ENCODE measurements at regions not wholly inside any gene's neighbourhood (a gene's known extent, or its start where the extent isn't known, plus 50 kb on each side); places are given as distances from the start of the nearest gene placed in this dataset.

- H3K27ac ChIP-seq (ENCODE audit: low read length in 2 of 2) = no peak overlapping the region
- H4K20me1 ChIP-seq (ENCODE audit: control insufficient read depth, insufficient read depth, low read length, poor library complexity, severe bottlenecking) = no peaks in the 10 kb centered on the region
- no peaks in the 10 kb centered on the region for H3K4me1 ChIP-seq (ENCODE audit: control insufficient read depth in 2 of 2, insufficient read depth in 2 of 2, low read length in 2 of 2)
- H3K9ac ChIP-seq (ENCODE audit: low read length) = no peak overlapping the region
- ATAC-seq (ENCODE audit: low read depth) (no peak), DNase-seq (no peak)
- intact Hi-C loops (cut with micrococcal nuclease) = no loop called here
- no CpG with 5 or more reads among the region's 1 CpG for WGBS (ENCODE audit: insufficient coverage)
- H3K36me3 ChIP-seq (replicated peaks in 1 of 2; ENCODE audit: control extremely low read depth in 1 of 2, control insufficient read depth in 1 of 2, extremely low read depth in 1 of 2, insufficient read depth in 2 of 2, low read length in 1 of 2) = no peaks in the 10 kb centered on the region
- no peak overlapping the region for H3K4me2 ChIP-seq (replicated peaks; ENCODE audit: low read depth, low read length, poor library complexity, severe bottlenecking)
- no peak for TF ChIP-seq CTCF (IDR thresholded peaks at IDR 0.05)
- TF ChIP-seq EZH2 (IDR thresholded peaks at IDR 0.05; ENCODE audit: borderline replicate concordance, insufficient read depth, low read depth, low read length, poor library complexity, severe bottlenecking) = no peak
- no peaks in the 10 kb centered on the region for H3K27me3 ChIP-seq (replicated peaks in 1 of 4; ENCODE audit: control extremely low read depth in 1 of 4, control insufficient read depth in 3 of 4, insufficient read depth in 4 of 4, low read length in 3 of 4)
- POLR2A ChIA-PET = no interaction called here
- H2AFZ ChIP-seq (ENCODE audit: insufficient read depth, low read depth, low read length, poor library complexity, severe bottlenecking) = no peak overlapping the region
- no peaks in the 10 kb centered on the region for H3K4me1 Mint-ChIP-seq
- peaks cover 10% of the 10 kb centered on the region for H3K27me3 Mint-ChIP-seq
- no peaks in the 10 kb centered on the region for H3K79me2 ChIP-seq (ENCODE audit: control insufficient read depth, insufficient read depth, low read length)
- no peak overlapping the region for H3K27ac Mint-ChIP-seq
- no peak overlapping the region for H3K4me3 ChIP-seq (ENCODE audit: control extremely low read depth in 1 of 5, extremely low read depth in 1 of 5, insufficient read depth in 1 of 5, low read depth in 2 of 5, low read length in 4 of 5)
- H3K4me3 Mint-ChIP-seq = no peak overlapping the region
- no peaks in the 10 kb centered on the region for H3K9me3 ChIP-seq (ENCODE audit: control extremely low read depth in 1 of 3, control insufficient read depth in 2 of 3, insufficient read depth in 1 of 3, low read length in 2 of 3)
- H3K9me3 Mint-ChIP-seq (ENCODE audit: insufficient read depth) = no peaks in the 10 kb centered on the region
- CTCF ChIA-PET = no interaction called here
Observed at GRCh38 chr17:65395924-65396323, 165.5 kb downstream of the AXIN2 start.

- 57% methylated on average over 1 of the region's 3 CpGs for WGBS (ENCODE audit: insufficient coverage)
- no peaks in the 10 kb centered on the region for H3K4me1 Mint-ChIP-seq
Observed at GRCh38 chr17:65394811-65395472, 166.5 kb downstream of the AXIN2 start.

More at GRCh38 chr17:65394811-65395472, 166.5 kb downstream of the AXIN2 start:
- Histone ChIP-seq H3K36me3 (replicated peaks in 1 of 2; ENCODE audit: control extremely low read depth in 1 of 2, control insufficient read depth in 1 of 2, extremely low read depth in 1 of 2, insufficient read depth in 2 of 2, low read length in 1 of 2) (no peaks in the 10 kb centered on the region), H3K27me3 (replicated peaks in 1 of 4; ENCODE audit: control extremely low read depth in 1 of 4, control insufficient read depth in 3 of 4, insufficient read depth in 4 of 4, low read length in 3 of 4) (no peaks in the 10 kb centered on the region), H2AFZ (ENCODE audit: insufficient read depth, low read depth, low read length, poor library complexity, severe bottlenecking) (no peak overlapping the region), H3K9me3 (ENCODE audit: control extremely low read depth in 1 of 3, control insufficient read depth in 2 of 3, insufficient read depth in 1 of 3, low read length in 2 of 3) (no peaks in the 10 kb centered on the region), H4K20me1 (ENCODE audit: control insufficient read depth, insufficient read depth, low read length, poor library complexity, severe bottlenecking) (no peaks in the 10 kb centered on the region), H3K27ac (ENCODE audit: low read length in 2 of 2) (no peak overlapping the region), H3K4me2 (replicated peaks; ENCODE audit: low read depth, low read length, poor library complexity, severe bottlenecking) (no peak overlapping the region), H3K79me2 (ENCODE audit: control insufficient read depth, insufficient read depth, low read length) (no peaks in the 10 kb centered on the region), H3K4me3 (ENCODE audit: control extremely low read depth in 1 of 5, extremely low read depth in 1 of 5, insufficient read depth in 1 of 5, low read depth in 2 of 5, low read length in 4 of 5) (no peak overlapping the region), H3K4me1 (ENCODE audit: control insufficient read depth in 2 of 2, insufficient read depth in 2 of 2, low read length in 2 of 2) (no peaks in the 10 kb centered on the region), H3K9ac (ENCODE audit: low read length) (no peak overlapping the region)
- Mint-ChIP-seq H3K27me3 (peaks cover 4% of the 10 kb centered on the region), H3K27ac (no peak overlapping the region), H3K4me3 (no peak overlapping the region), H3K9me3 (ENCODE audit: insufficient read depth) (no peaks in the 10 kb centered on the region)
- intact Hi-C loops (cut with micrococcal nuclease) = no loop called here
- POLR2A ChIA-PET = no interaction called here
- no peak for TF ChIP-seq CTCF (IDR thresholded peaks at IDR 0.05)
- TF ChIP-seq EZH2 (IDR thresholded peaks at IDR 0.05; ENCODE audit: borderline replicate concordance, insufficient read depth, low read depth, low read length, poor library complexity, severe bottlenecking) = no peak
- no peak for ATAC-seq (ENCODE audit: low read depth)
- DNase-seq = no peak
- CTCF ChIA-PET = no interaction called here
